HL-60 (cell line): ENCODE measurements at regions not wholly inside any gene's neighbourhood (a gene's known extent, or its start where the extent isn't known, plus 50 kb on each side); places are given as distances from the start of the nearest gene placed in this dataset.

Source experiments
- DNase-seq, 2 experiments: peaks; one replicate each; pipeline ENCODE4 v3.0.0-alpha.2; 2010 to 2020; ENCODE audit warnings: low read depth in 1 of 2, low spot score in 1 of 2
- H3K27ac ChIP-seq: fragments of 250-450 bp; sonication (Bioruptor Pico); replicated peaks from 2 replicates; pipeline ENCODE4 v1.5.1; 2020; ENCODE audit warnings: mild to moderate bottlenecking, moderate library complexity
- H3K27me3 ChIP-seq: fragments of 250-450 bp; sonication (Bioruptor Pico); 2 replicates; pipeline ENCODE4 v1.5.1; 2021; ENCODE audit warnings: mild to moderate bottlenecking, moderate library complexity; ENCODE audit not compliant: insufficient read depth, poor library complexity, severe bottlenecking
- H3K4me3 ChIP-seq: replicated peaks from 2 replicates; pipeline ENCODE4 v1.5.1; 2011; ENCODE audit warnings: mild to moderate bottlenecking, control low read depth, low read length; ENCODE audit not compliant: insufficient read depth
- GABPA ChIP-seq: IDR thresholded peaks from 2 replicates; pipeline ENCODE4 v1.6.1; 2012; ENCODE audit warnings: low read depth
- POLR2AphosphoS5 ChIP-seq: IDR thresholded peaks from 2 replicates; pipeline ENCODE4 v1.6.1; 2012; ENCODE audit warnings: low read depth
- SPI1 ChIP-seq: IDR thresholded peaks from 2 replicates; pipeline ENCODE4 v1.6.1; 2012; ENCODE audit warnings: low read depth, mild to moderate bottlenecking, borderline replicate concordance
- TF ChIP-seq, protein P1 (sequence below): IDR thresholded peaks from one replicate; pipeline ENCODE4 v1.5.1; 2011; ENCODE audit warnings: low read length, control low read depth, inconsistent platforms; ENCODE audit not compliant: insufficient read depth
- TF ChIP-seq, protein P2 (sequence below): IDR thresholded peaks from 2 replicates; pipeline ENCODE4 v1.6.1; 2012; ENCODE audit warnings: low read depth; ENCODE audit not compliant: insufficient replicate concordance

DNA sequence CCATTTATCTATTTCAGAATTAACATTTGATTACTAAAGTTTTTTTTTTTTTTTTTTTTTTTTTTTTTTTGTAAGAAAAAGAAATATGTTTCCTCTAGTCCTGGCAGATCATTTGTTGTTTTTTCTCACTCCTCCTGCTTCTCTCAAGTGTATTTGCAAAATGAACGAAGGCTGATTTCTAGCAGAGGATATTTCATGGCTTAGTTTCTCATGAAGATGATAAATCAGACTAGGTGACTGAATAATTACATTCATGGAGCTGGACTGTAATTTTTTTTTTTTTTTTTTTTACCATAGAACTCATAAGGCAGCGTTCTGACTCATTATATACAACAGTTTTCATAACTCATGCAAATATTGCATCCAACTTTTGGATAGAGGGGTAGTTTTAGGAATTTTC is 332.5 kb upstream of the SEMA6D start:
- TF ChIP-seq, protein P1, sequence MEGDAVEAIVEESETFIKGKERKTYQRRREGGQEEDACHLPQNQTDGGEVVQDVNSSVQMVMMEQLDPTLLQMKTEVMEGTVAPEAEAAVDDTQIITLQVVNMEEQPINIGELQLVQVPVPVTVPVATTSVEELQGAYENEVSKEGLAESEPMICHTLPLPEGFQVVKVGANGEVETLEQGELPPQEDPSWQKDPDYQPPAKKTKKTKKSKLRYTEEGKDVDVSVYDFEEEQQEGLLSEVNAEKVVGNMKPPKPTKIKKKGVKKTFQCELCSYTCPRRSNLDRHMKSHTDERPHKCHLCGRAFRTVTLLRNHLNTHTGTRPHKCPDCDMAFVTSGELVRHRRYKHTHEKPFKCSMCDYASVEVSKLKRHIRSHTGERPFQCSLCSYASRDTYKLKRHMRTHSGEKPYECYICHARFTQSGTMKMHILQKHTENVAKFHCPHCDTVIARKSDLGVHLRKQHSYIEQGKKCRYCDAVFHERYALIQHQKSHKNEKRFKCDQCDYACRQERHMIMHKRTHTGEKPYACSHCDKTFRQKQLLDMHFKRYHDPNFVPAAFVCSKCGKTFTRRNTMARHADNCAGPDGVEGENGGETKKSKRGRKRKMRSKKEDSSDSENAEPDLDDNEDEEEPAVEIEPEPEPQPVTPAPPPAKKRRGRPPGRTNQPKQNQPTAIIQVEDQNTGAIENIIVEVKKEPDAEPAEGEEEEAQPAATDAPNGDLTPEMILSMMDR, result no peak
- TF ChIP-seq, protein P2, sequence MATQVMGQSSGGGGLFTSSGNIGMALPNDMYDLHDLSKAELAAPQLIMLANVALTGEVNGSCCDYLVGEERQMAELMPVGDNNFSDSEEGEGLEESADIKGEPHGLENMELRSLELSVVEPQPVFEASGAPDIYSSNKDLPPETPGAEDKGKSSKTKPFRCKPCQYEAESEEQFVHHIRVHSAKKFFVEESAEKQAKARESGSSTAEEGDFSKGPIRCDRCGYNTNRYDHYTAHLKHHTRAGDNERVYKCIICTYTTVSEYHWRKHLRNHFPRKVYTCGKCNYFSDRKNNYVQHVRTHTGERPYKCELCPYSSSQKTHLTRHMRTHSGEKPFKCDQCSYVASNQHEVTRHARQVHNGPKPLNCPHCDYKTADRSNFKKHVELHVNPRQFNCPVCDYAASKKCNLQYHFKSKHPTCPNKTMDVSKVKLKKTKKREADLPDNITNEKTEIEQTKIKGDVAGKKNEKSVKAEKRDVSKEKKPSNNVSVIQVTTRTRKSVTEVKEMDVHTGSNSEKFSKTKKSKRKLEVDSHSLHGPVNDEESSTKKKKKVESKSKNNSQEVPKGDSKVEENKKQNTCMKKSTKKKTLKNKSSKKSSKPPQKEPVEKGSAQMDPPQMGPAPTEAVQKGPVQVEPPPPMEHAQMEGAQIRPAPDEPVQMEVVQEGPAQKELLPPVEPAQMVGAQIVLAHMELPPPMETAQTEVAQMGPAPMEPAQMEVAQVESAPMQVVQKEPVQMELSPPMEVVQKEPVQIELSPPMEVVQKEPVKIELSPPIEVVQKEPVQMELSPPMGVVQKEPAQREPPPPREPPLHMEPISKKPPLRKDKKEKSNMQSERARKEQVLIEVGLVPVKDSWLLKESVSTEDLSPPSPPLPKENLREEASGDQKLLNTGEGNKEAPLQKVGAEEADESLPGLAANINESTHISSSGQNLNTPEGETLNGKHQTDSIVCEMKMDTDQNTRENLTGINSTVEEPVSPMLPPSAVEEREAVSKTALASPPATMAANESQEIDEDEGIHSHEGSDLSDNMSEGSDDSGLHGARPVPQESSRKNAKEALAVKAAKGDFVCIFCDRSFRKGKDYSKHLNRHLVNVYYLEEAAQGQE, result no peak
- TF ChIP-seq SPI1 (no peak), POLR2AphosphoS5 (no peak), GABPA (no peak)
- Histone ChIP-seq H3K27me3 (no peaks in the 10 kb centered on the region), H3K4me3 (no peak overlapping the region), H3K27ac (no peak overlapping the region)
- DNase-seq, result no peak

DNA sequence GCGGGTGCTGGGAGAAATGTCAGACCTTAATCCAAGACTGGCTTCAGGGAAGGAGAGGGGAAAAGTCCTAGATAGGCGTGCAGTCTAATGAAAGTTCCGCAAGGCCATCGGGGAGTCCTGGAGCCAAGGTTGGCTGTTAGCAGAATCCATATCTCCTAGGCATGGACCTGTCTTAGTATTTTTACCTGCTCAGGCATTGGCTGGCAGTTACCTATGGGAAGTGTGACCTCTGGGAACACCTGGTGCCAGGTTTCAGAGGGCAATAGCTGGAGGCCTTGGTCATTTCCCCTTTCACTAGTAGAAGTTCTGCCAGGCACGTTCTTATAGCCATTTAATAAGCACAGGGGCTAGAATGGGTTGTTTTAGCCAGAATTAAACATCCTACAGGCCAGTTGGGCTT is 330.8 kb upstream of the SEMA6D start:
- H3K27ac ChIP-seq, result no peak overlapping the region
- H3K27me3 ChIP-seq, result no peaks in the 10 kb centered on the region
- H3K4me3 ChIP-seq, result no peak overlapping the region
- TF ChIP-seq SPI1 (no peak), POLR2AphosphoS5 (no peak), GABPA (no peak)
- TF ChIP-seq, protein P1, result no peak
- TF ChIP-seq, protein P2, result no peak
- DNase-seq, result no peak

DNA sequence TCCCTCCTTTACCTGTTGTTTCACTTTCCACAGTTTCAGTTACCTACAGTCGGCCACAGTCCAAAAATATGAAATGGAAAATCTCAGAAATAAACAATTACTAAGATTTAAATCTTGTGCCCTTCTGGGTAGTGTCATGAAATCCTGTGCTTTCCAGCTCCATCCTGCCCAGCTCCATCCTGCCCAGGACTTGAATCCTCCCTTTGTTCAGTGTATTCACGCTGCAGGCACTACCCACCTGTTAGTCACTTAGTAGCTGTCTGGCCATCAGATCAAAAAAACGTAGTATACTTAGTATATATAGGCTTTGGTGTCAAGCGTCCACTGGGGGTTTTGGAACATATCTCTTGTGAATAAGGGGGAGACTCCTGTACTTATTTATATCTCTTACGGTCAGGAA is 329.0 kb upstream of the SEMA6D start:
- no peaks in the 10 kb centered on the region for H3K27me3 ChIP-seq
- H3K27ac ChIP-seq, result no peak overlapping the region
- TF ChIP-seq, protein P1, result no peak
- DNase-seq, result no peak
- no peak overlapping the region for H3K4me3 ChIP-seq

DNA sequence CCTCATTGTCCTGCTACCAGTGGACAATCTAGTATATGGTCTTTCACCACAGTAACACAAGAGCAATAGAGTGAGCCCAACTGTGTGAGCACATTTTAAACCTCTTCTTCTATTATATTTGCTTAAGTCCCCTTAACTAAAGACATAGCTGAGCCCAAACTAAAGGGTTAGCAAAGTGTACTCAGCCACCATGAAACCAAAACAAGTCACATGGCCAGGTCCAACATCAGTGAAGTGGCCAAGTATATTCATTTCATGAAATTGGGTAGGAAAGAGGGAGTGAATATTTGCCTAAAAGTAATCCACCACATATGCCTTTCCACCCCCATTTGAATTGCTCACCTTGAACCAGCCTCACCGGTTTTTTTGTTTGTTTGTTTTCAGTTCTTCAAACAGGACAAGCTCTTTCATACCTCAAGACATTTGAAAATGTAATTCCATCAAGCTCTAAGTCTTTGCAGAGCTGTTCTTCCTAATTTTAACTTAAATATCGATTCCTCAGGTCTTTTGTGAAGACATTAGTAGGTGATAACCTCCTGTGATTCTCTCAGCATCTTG is 327.0 kb upstream of the SEMA6D start:
- TF ChIP-seq POLR2AphosphoS5 (no peak), SPI1 (no peak), GABPA (no peak)
- TF ChIP-seq, protein P1, result no peak
- TF ChIP-seq, protein P2, result no peak
- H3K27me3 ChIP-seq, result no peaks in the 10 kb centered on the region
- DNase-seq, result no peak
- H3K27ac ChIP-seq, result no peak overlapping the region
- no peak overlapping the region for H3K4me3 ChIP-seq
